Thoracic aorta (tissue), 2 donors: ENCODE measurements at regions not wholly inside any gene's neighbourhood (a gene's known extent, or its start where the extent isn't known, plus 50 kb on each side); places are given as distances from the start of the nearest gene placed in this dataset.

ENCODE experiments used
- ATAC-seq: fragments of 150-250 bp; one replicate; pipeline ENCODE4 v1.8.0; 2017; ENCODE audit warnings: low read depth; ENCODE audit not compliant: insufficient number of reproducible peaks, low FRiP score
- DNase-seq: peaks from one replicate; pipeline ENCODE4 v3.0.0-alpha.2; 2020; ENCODE audit warnings: low spot score
- H3K27ac ChIP-seq, 2 donors: fragments of 200-600 bp; sonication (generic); 1 replicate in 1 of 2; 2 replicates in 1 of 2; pipeline ENCODE4 v1.5.1; 2016; ENCODE audit warnings: mild to moderate bottlenecking in 2 of 2, moderate library complexity in 2 of 2
- H3K27me3 ChIP-seq: fragments of 200-600 bp; sonication (generic); replicated peaks from 2 replicates; pipeline ENCODE4 v1.6.0; 2016; ENCODE audit warnings: mild to moderate bottlenecking; ENCODE audit not compliant: insufficient read depth
- H3K36me3 ChIP-seq: fragments of 200-600 bp; sonication (generic); one replicate; pipeline ENCODE4 v1.5.1; 2016
- H3K4me1 ChIP-seq, 2 donors: fragments of 200-600 bp; sonication (generic); 1 replicate in 1 of 2; 2 replicates in 1 of 2; pipeline versions ENCODE4 v1.5.1 to v1.6.0; 2016; ENCODE audit warnings: low read depth in 2 of 2, mild to moderate bottlenecking in 1 of 2; ENCODE audit not compliant: control insufficient read depth in 1 of 2
- H3K4me3 ChIP-seq: fragments of 200-600 bp; sonication (generic); 2 replicates; pipeline ENCODE4 v1.5.1; 2016; ENCODE audit warnings: mild to moderate bottlenecking
- H3K9me3 ChIP-seq: fragments of 200-600 bp; sonication (generic); 2 replicates; pipeline ENCODE4 v1.5.1; 2016
- CTCF ChIP-seq: fragments of 200-600 bp; sonication (generic); IDR thresholded peaks from one replicate; pipeline ENCODE4 v1.5.1; 2019; ENCODE audit warnings: antibody characterized with exemption

- no peaks in the 10 kb centered on the region for H3K9me3 ChIP-seq
- H3K4me3 ChIP-seq: no peak overlapping the region
- no peak for DNase-seq
- peaks cover 0 to 14% of the 10 kb centered on the region in 2 donors for H3K4me1 ChIP-seq
- ATAC-seq: no peak
- no peaks in the 10 kb centered on the region for H3K27me3 ChIP-seq
- no peak overlapping the region for H3K27ac ChIP-seq
- no peak for TF ChIP-seq CTCF
- H3K36me3 ChIP-seq: no peaks in the 10 kb centered on the region
These were observed 51.1 kb upstream of the NCOA1 start for GRCh38 chr2:24439971-24440340.

GRCh38 chr2:24439280-24439970 is 51.6 kb upstream of the NCOA1 start:
- no peak for TF ChIP-seq CTCF
- Histone ChIP-seq H3K36me3 (no peaks in the 10 kb centered on the region), H3K27ac (no peak overlapping the region), H3K4me3 (no peak overlapping the region), H3K9me3 (no peaks in the 10 kb centered on the region), H3K4me1 (peaks cover 0 to 14% of the 10 kb centered on the region in 2 donors), H3K27me3 (no peaks in the 10 kb centered on the region)
- DNase-seq (no peak), ATAC-seq (no peak)

- no peaks in the 10 kb centered on the region for H3K9me3 ChIP-seq
- H3K4me1 ChIP-seq: peaks cover 0 to 14% of the 10 kb centered on the region in 2 donors
- no peak for DNase-seq
- no peak for ATAC-seq
- no peak overlapping the region for H3K27ac ChIP-seq
- no peaks in the 10 kb centered on the region for H3K27me3 ChIP-seq
- TF ChIP-seq CTCF: no peak
- no peaks in the 10 kb centered on the region for H3K36me3 ChIP-seq
- H3K4me3 ChIP-seq: no peak overlapping the region
These were observed 52.9 kb upstream of the NCOA1 start for GRCh38 chr2:24438106-24438505.

- Histone ChIP-seq H3K4me3 (peak overlapping the region; percentile 19), H3K27me3 (no peaks in the 10 kb centered on the region), H3K4me1 (peaks cover 0 to 14% of the 10 kb centered on the region in 2 donors), H3K36me3 (no peaks in the 10 kb centered on the region), H3K27ac (peak overlapping the region in 1 of 2 donors; percentile 1), H3K9me3 (no peaks in the 10 kb centered on the region)
- ATAC-seq (no peak), DNase-seq (peak; percentile 15)
- TF ChIP-seq CTCF: no peak
These were observed 55.4 kb upstream of the NCOA1 start for GRCh38 chr2:24435391-24436316.

- DNase-seq: no peak
- H3K4me1 ChIP-seq: peaks cover 0 to 17% of the 10 kb centered on the region in 2 donors
- H3K9me3 ChIP-seq: no peaks in the 10 kb centered on the region
- no peak overlapping the region for H3K4me3 ChIP-seq
- no peak for TF ChIP-seq CTCF
- H3K36me3 ChIP-seq: no peaks in the 10 kb centered on the region
- no peaks in the 10 kb centered on the region for H3K27me3 ChIP-seq
- H3K27ac ChIP-seq: no peak overlapping the region
- no peak for ATAC-seq
These were observed 56.5 kb upstream of the NCOA1 start for GRCh38 chr2:24434541-24434940.
